ENCODE measurements at regions not wholly inside any gene's neighbourhood (a gene's known extent, or its start where the extent isn't known, plus 50 kb on each side); places are given as distances from the start of the nearest gene placed in this dataset.

GRCh38 chr6:26214803-26215584 lies 127.8 kb downstream of the HFE start:
- DNase-seq (ENCODE audit: extremely low read depth in 1 of 2, low read depth in 1 of 2) = no peak

GRCh38 chr6:26215585-26216358 lies 128.5 kb downstream of the HFE start:
- no peak for DNase-seq (ENCODE audit: extremely low read depth in 1 of 2, low read depth in 1 of 2)

- DNase-seq (ENCODE audit: extremely low read depth in 1 of 2, low read depth in 1 of 2) = peak in 1 of 2 donors; percentile 80
Measured at GRCh38 chr6:26216359-26216885, 129.2 kb downstream of the HFE start.

GRCh38 chr6:26216886-26217713 lies 129.9 kb downstream of the HFE start:
- peak; percentile 71 to 72 for DNase-seq (ENCODE audit: extremely low read depth in 1 of 2, low read depth in 1 of 2)

- no peak for DNase-seq (ENCODE audit: extremely low read depth in 1 of 2, low read depth in 1 of 2)
Measured at GRCh38 chr6:26217714-26218075, 130.5 kb downstream of the HFE start.

- no peak for DNase-seq (ENCODE audit: extremely low read depth in 1 of 2, low read depth in 1 of 2)
Measured at GRCh38 chr6:26218824-26219223, 131.6 kb downstream of the HFE start.

- DNase-seq (ENCODE audit: extremely low read depth in 1 of 2, low read depth in 1 of 2) = no peak
Measured at GRCh38 chr6:26220145-26220970, 133.1 kb downstream of the HFE start.

- DNase-seq (ENCODE audit: extremely low read depth in 1 of 2, low read depth in 1 of 2) = no peak
Measured at GRCh38 chr6:26221186-26221585, 134.0 kb downstream of the HFE start.

- no peak for DNase-seq (ENCODE audit: extremely low read depth in 1 of 2, low read depth in 1 of 2)
Measured at GRCh38 chr6:26222571-26222970, 135.3 kb downstream of the HFE start.

GRCh38 chr6:26223228-26223627 lies 136.0 kb downstream of the HFE start:
- no peak for DNase-seq (ENCODE audit: extremely low read depth in 1 of 2, low read depth in 1 of 2)

GRCh38 chr6:26223650-26224546 lies 136.7 kb downstream of the HFE start:
- no peak for DNase-seq (ENCODE audit: extremely low read depth in 1 of 2, low read depth in 1 of 2)

- no peak for DNase-seq (ENCODE audit: extremely low read depth in 1 of 2, low read depth in 1 of 2)
Measured at GRCh38 chr6:26224547-26224912, 137.3 kb downstream of the HFE start.

- no peak for DNase-seq (ENCODE audit: extremely low read depth in 1 of 2, low read depth in 1 of 2)
Measured at GRCh38 chr6:26224940-26225847, 138.0 kb downstream of the HFE start.

- no peak for DNase-seq (ENCODE audit: extremely low read depth in 1 of 2, low read depth in 1 of 2)
Measured at GRCh38 chr6:26225848-26226578, 138.8 kb downstream of the HFE start.

- no peak for DNase-seq (ENCODE audit: extremely low read depth in 1 of 2, low read depth in 1 of 2)
Measured at GRCh38 chr6:26226579-26226967, 138.4 kb upstream of the BTN3A2 start.

GRCh38 chr6:26230351-26230750 lies 134.6 kb upstream of the BTN3A2 start:
- DNase-seq (ENCODE audit: extremely low read depth in 1 of 2, low read depth in 1 of 2) = no peak

GRCh38 chr6:26231006-26231587 lies 133.9 kb upstream of the BTN3A2 start:
- DNase-seq (ENCODE audit: extremely low read depth in 1 of 2, low read depth in 1 of 2) = no peak

Measured in stimulated activated CD8-positive, alpha-beta memory T cell treated with anti-CD3 and anti-CD28 coated beads, Interleukin-7, amount 100 ng/mL, for 48 hours (primary cell).